Prostate gland (tissue), 2 donors: ENCODE measurements at regions not wholly inside any gene's neighbourhood (a gene's known extent, or its start where the extent isn't known, plus 50 kb on each side); places are given as distances from the start of the nearest gene placed in this dataset.

Experiments
- CTCF ChIP-seq, 4 experiments: fragments of 200-600 bp in 2 of 4; fragments of 450-650 bp in 2 of 4; sonication (generic) in 2 of 4; IDR thresholded peaks; 1 replicate in 3 of 4; 2 replicates in 1 of 4; pipeline ENCODE4 v1.5.1; 2016 to 2019; ENCODE audit warnings: antibody characterized with exemption in 4 of 4, mild to moderate bottlenecking in 2 of 4, moderate library complexity in 2 of 4
- POLR2A ChIP-seq: fragments of 450-650 bp; IDR thresholded peaks from one replicate; pipeline ENCODE4 v1.6.1; 2016; ENCODE audit warnings: antibody characterized with exemption, mild to moderate bottlenecking
- POLR2AphosphoS5 ChIP-seq: sonication (generic); formaldehyde crosslinking; IDR thresholded peaks from one replicate; pipeline ENCODE4 v1.6.1; 2017; ENCODE audit warnings: antibody characterized with exemption

GRCh38 chr13:106382534-106382933 lies 152.9 kb downstream of the EFNB2 start:
- TF ChIP-seq CTCF (IDR thresholded peaks at IDR 0.05) (no peak), POLR2AphosphoS5 (no peak), POLR2A (no peak)
